Liver (tissue), 2 donors: ENCODE measurements at regions not wholly inside any gene's neighbourhood (a gene's known extent, or its start where the extent isn't known, plus 50 kb on each side); places are given as distances from the start of the nearest gene placed in this dataset.

Experiments used
- CTCF ChIP-seq: fragments of 150-350 bp; IDR thresholded peaks from 2 replicates; pipeline ENCODE4 v1.5.1; 2017; ENCODE audit warnings: improper control_type of control experiment, low read depth, low read length; ENCODE audit not compliant: missing input control
- ZBTB33 ChIP-seq: IDR thresholded peaks from 2 replicates; pipeline ENCODE4 v1.6.1; 2016; ENCODE audit warnings: antibody characterized with exemption
- donor health status: healthy.

DNA sequence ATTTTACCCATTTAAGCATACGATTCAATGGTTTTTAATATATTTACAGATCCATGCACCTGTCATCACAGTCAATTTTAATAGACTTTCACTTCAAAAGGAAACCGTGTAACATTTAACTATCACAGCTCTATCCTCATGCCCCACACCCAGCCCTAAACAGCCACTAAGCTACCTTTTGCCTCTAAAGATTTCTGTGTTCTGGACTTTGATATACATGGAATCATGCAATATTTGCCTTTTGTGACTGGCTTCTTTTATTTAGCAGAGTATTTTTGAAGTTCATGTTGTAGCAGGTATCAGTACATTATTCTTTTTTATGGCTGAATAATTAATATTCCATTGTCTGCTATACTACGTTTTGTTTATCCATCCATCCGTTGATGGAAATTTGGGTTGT is 50.3 kb upstream of the STX16 start:
- TF ChIP-seq CTCF = no peak
- no peak for TF ChIP-seq ZBTB33
